HuH-7.5 (cell line): ENCODE measurements at regions not wholly inside any gene's neighbourhood (a gene's known extent, or its start where the extent isn't known, plus 50 kb on each side); places are given as distances from the start of the nearest gene placed in this dataset.

Experiments used
- DNase-seq: peaks from one replicate; pipeline ENCODE4 v3.0.0; 2011; ENCODE audit warnings: low spot score

GRCh38 chr11:13104619-13105236, 95.6 kb downstream of the RASSF10 start:
- no peak for DNase-seq

- DNase-seq: no peak
Observed at GRCh38 chr11:13105237-13105844, 96.2 kb downstream of the RASSF10 start.

GRCh38 chr11:13107544-13108044, 98.5 kb downstream of the RASSF10 start:
- no peak for DNase-seq

GRCh38 chr11:13108416-13108815, 99.3 kb downstream of the RASSF10 start:
- no peak for DNase-seq

- no peak for DNase-seq
Observed at GRCh38 chr11:13109616-13110015, 100.5 kb downstream of the RASSF10 start.

GRCh38 chr11:13110145-13110544, 101.0 kb downstream of the RASSF10 start:
- DNase-seq: no peak

GRCh38 chr11:13110929-13111812, 102.1 kb downstream of the RASSF10 start:
- no peak for DNase-seq

GRCh38 chr11:13111813-13112130, 102.7 kb downstream of the RASSF10 start:
- DNase-seq: no peak

GRCh38 chr11:13114566-13115379, 105.7 kb downstream of the RASSF10 start:
- DNase-seq: peak; percentile 63

- no peak for DNase-seq
Observed at GRCh38 chr11:13115380-13115675, 106.2 kb downstream of the RASSF10 start.

- no peak for DNase-seq
Observed at GRCh38 chr11:13116491-13116890, 107.4 kb downstream of the RASSF10 start.

GRCh38 chr11:13117344-13117743, 108.2 kb downstream of the RASSF10 start:
- no peak for DNase-seq

- DNase-seq: no peak
Observed at GRCh38 chr11:13118194-13118593, 109.1 kb downstream of the RASSF10 start.

GRCh38 chr11:13118650-13119049, 109.5 kb downstream of the RASSF10 start:
- DNase-seq: no peak

GRCh38 chr11:13119361-13119760, 110.2 kb downstream of the RASSF10 start:
- DNase-seq: no peak

- no peak for DNase-seq
Observed at GRCh38 chr11:13119941-13120520, 110.9 kb downstream of the RASSF10 start.

- no peak for DNase-seq
Observed at GRCh38 chr11:13120691-13121090, 111.6 kb downstream of the RASSF10 start.

- DNase-seq: no peak
Observed at GRCh38 chr11:13126430-13126829, 117.3 kb downstream of the RASSF10 start.

- no peak for DNase-seq
Observed at GRCh38 chr11:13127161-13127560, 118.0 kb downstream of the RASSF10 start.

- DNase-seq: no peak
Observed at GRCh38 chr11:13128354-13128753, 119.2 kb downstream of the RASSF10 start.

- no peak for DNase-seq
Observed at GRCh38 chr11:13134066-13134465, 125.0 kb downstream of the RASSF10 start.

- DNase-seq: no peak
Observed at GRCh38 chr11:13134886-13135285, 125.8 kb downstream of the RASSF10 start.
